Retinal pigment epithelial cell (primary cell): ENCODE measurements at regions not wholly inside any gene's neighbourhood (a gene's known extent, or its start where the extent isn't known, plus 50 kb on each side); places are given as distances from the start of the nearest gene placed in this dataset.

Source experiments
- DNase-seq: peaks from one replicate; pipeline ENCODE4 v3.0.0-alpha.2; 2010; ENCODE audit warnings: low read depth
- H3K4me3 ChIP-seq: 2 replicates; pipeline ENCODE4 v1.5.1; 2011; ENCODE audit warnings: mild to moderate bottlenecking, low read length, control low read depth, moderate library complexity
- TF ChIP-seq, protein P1 (sequence below): conservative IDR thresholded peaks from 2 replicates; pipeline ENCODE4 v1.5.1; 2011; ENCODE audit warnings: low read depth, low read length, control low read depth, inconsistent platforms

DNA sequence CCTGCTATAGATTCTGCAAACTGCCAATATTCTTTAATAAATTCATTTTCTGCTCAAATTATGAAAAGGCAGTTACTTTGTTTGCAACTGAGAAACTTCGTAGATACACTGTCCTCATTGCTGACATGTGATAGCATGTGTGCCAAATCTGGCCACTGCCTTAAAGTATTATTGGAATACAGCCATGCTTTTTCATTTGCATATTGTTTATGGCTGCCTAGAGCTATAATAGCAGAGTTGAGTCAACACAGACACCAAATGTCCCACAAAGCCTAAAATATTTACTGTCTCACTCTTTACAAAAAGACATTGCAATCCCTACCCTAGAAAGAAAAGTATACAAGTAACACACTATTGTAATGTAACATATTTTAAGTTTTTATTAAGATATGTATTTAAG, 647.4 kb downstream of the XPNPEP1 start:
- no peak for DNase-seq
- TF ChIP-seq, protein P1, sequence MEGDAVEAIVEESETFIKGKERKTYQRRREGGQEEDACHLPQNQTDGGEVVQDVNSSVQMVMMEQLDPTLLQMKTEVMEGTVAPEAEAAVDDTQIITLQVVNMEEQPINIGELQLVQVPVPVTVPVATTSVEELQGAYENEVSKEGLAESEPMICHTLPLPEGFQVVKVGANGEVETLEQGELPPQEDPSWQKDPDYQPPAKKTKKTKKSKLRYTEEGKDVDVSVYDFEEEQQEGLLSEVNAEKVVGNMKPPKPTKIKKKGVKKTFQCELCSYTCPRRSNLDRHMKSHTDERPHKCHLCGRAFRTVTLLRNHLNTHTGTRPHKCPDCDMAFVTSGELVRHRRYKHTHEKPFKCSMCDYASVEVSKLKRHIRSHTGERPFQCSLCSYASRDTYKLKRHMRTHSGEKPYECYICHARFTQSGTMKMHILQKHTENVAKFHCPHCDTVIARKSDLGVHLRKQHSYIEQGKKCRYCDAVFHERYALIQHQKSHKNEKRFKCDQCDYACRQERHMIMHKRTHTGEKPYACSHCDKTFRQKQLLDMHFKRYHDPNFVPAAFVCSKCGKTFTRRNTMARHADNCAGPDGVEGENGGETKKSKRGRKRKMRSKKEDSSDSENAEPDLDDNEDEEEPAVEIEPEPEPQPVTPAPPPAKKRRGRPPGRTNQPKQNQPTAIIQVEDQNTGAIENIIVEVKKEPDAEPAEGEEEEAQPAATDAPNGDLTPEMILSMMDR = no peak
- H3K4me3 ChIP-seq = no peak overlapping the region

DNA sequence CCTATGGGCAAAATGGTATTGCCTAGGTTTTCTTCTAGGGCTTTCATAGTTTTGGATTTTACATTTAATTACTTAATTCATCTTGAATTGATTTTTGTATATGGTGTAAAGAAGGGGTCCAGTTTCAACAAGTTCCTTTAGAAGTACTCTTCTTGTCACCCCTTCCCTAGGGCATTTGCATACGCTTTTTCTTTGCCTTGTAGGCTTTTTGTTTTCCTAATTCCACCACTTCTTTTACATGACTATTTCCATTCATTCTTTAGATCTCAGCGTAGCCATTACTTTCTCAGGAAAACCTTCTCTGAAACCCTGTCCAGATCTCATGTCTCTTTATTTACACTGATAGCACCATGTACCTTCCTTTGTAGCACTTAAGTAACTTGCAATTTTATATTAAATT, 648.6 kb downstream of the XPNPEP1 start:
- TF ChIP-seq, protein P1 = no peak
- no peak overlapping the region for H3K4me3 ChIP-seq
- DNase-seq = no peak

DNA sequence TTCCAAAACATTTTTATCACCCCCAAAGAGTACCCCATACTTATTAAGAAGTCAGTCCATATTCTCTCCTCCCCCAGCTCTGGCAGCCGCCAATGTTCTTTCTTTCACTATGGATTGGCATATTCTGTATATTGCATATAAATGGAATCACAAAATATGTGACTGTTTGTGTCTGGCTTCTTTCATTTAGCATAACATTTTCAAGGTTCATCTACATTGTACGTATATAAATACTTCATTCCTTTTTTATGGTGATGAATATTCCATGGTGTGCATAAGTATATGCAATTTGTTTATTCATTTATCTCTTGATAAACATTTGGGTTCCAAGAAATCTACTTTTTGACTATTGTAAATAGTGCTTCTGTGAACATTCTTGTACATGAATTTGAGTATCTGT, 653.1 kb downstream of the XPNPEP1 start:
- TF ChIP-seq, protein P1 = no peak
- no peak for DNase-seq

GRCh38 chr10:109264004-109264403, 659.3 kb downstream of the XPNPEP1 start:
- no peak for DNase-seq
- TF ChIP-seq, protein P1 = no peak
- H3K4me3 ChIP-seq = no peak overlapping the region

More for the DNA sequence above, 653.1 kb downstream of the XPNPEP1 start:
- H3K4me3 ChIP-seq = no peak overlapping the region

DNA sequence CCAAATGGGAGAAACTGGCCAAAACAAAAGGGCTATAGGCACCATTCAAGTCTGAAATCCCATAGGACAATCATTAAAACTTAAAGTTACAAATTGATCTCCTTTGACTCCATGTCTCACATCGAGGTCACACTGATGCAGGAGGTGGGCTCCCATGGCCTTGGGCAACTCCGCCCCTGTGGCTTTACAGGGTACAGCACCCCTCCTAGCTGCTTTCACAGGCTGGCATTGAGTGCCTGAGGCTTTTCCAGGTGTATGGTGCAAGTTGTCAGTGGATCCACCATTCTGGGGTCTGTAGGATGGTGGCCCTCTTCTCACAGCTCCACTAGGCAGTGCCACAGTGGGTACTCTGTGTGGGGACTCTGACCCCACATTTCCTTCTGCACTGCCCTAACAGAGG, 662.1 kb downstream of the XPNPEP1 start:
- no peak overlapping the region for H3K4me3 ChIP-seq
- DNase-seq = no peak
- TF ChIP-seq, protein P1 = no peak

DNA sequence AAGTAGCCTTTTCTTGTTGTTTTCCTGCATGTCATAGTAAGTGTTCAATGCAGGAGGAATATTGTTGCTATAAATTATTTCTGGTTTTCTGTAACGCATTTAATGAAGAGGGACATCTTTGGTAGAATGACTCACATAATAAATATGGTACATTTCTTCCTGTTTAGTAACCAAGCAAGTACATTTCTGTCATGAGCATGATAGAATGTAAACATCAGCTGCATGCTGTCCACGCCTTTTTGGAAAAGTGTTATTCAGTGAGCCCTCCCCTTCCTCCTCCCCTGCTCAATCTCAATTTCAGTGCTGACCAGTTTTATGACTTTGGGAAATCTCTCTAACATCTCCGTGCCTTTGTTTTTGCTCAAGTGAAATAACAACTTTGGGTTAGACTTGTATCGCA, 664.0 kb downstream of the XPNPEP1 start:
- H3K4me3 ChIP-seq = no peak overlapping the region
- TF ChIP-seq, protein P1 = no peak
- no peak for DNase-seq

DNA sequence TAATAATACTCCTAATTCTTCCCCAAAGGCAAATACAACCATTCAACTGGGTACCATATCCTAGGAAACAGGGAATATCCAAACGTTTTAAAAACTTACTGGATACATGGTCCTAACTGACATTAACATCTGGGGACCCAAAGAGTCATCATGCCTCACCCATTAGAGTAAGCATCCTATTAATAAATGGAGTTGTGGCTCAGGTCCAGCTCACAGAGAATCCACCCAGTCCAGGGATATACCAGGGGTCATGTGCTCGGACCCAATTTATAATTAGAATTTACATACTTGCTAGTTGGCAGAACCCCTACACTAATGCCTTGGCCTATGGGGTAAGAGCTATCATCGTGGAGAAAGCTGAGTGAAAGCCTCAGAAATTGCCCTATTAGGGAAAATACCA, 670.0 kb downstream of the XPNPEP1 start:
- no peak for DNase-seq
- TF ChIP-seq, protein P1 = no peak
- no peak overlapping the region for H3K4me3 ChIP-seq
